SK-N-SH (cell line): ENCODE measurements at regions not wholly inside any gene's neighbourhood (a gene's known extent, or its start where the extent isn't known, plus 50 kb on each side); places are given as distances from the start of the nearest gene placed in this dataset.

ENCODE experiments used
- CTCF ChIA-PET: fragments of 300-600, 350-600 bp; formaldehyde crosslinking; extraction: SDS; loops from one replicate; lab custom pipeline; 2021; lab: Yijun Ruan, JAX
- POLR2A ChIA-PET: fragments of 350-600 bp; sonication (Branson Sonifier 250); formaldehyde crosslinking; extraction: SDS; loops from one replicate; lab custom pipeline; 2020; ENCODE audit warnings: antibody characterized with exemption, inconsistent platforms; lab: Yijun Ruan, JAX
- DNase-seq: peaks from one replicate; pipeline ENCODE4 v3.0.0; 2012
- H2AFZ ChIP-seq: fragments of 200-600 bp; sonication (generic); 2 replicates; pipeline ENCODE4 v1.8.1; 2016; ENCODE audit warnings: antibody characterized with exemption, mild to moderate bottlenecking, low read depth
- H3F3A ChIP-seq: fragments of 200-600 bp; sonication (generic); replicated peaks from 2 replicates; pipeline ENCODE3; 2016; ENCODE audit warnings: antibody characterized with exemption, mild to moderate bottlenecking; ENCODE audit not compliant: insufficient read depth
- H3K27ac ChIP-seq, 2 experiments: fragments of 200-500 bp in 1 of 2; fragments of 200-600 bp in 1 of 2; sonication (Bioruptor generic) in 1 of 2; sonication (generic), shearing (Covaris generic) in 1 of 2; 2 replicates each; pipeline versions ENCODE4 v1.5.1 to v1.6.1; 2014 to 2016; ENCODE audit warnings: low read depth in 2 of 2, inconsistent platforms in 1 of 2, low read length in 1 of 2, mild to moderate bottlenecking in 1 of 2, mixed read lengths in 1 of 2
- H3K27me3 ChIP-seq: fragments of 200-600 bp; sonication (generic), shearing (Covaris generic); 2 replicates; pipeline ENCODE4 v1.6.1; 2016; ENCODE audit warnings: mixed run types; ENCODE audit not compliant: insufficient read depth
- H3K36me3 ChIP-seq, 2 experiments: fragments of 200-500 bp in 1 of 2; fragments of 200-600 bp in 1 of 2; sonication (Bioruptor generic) in 1 of 2; sonication (generic) in 1 of 2; replicated peaks in 1 of 2; 2 replicates each; pipeline versions ENCODE3 to v1.5.1; 2014 to 2016; ENCODE audit warnings: low read length in 1 of 2, mild to moderate bottlenecking in 1 of 2; ENCODE audit not compliant: insufficient read depth in 2 of 2, control insufficient read depth in 1 of 2
- H3K4me1 ChIP-seq, 2 experiments: fragments of 200-500 bp in 1 of 2; fragments of 200-600 bp in 1 of 2; sonication (Bioruptor generic) in 1 of 2; sonication (generic), shearing (Covaris generic) in 1 of 2; 2 replicates each; pipeline versions ENCODE4 v1.5.1 to v1.6.1; 2014 to 2016; ENCODE audit warnings: low read depth in 1 of 2, low read length in 1 of 2, mixed run types in 1 of 2; ENCODE audit not compliant: insufficient read depth in 2 of 2, control insufficient read depth in 1 of 2
- H3K4me2 ChIP-seq: fragments of 200-600 bp; sonication (generic), shearing (Covaris generic); 2 replicates; pipeline ENCODE4 v1.6.1; 2017; ENCODE audit warnings: mixed run types
- H3K4me3 ChIP-seq, 2 experiments: fragments of 200-500 bp in 1 of 2; fragments of 200-600 bp in 1 of 2; sonication (Bioruptor generic) in 1 of 2; sonication (generic), shearing (Covaris generic) in 1 of 2; 2 replicates each; pipeline versions ENCODE4 v1.5.1 to v1.8.1; 2014 to 2016; ENCODE audit warnings: low read depth in 2 of 2, inconsistent platforms in 1 of 2, low read length in 1 of 2, mild to moderate bottlenecking in 1 of 2, mixed read lengths in 1 of 2, moderate library complexity in 1 of 2
- H3K79me2 ChIP-seq: fragments of 200-600 bp; sonication (generic); 2 replicates; pipeline ENCODE4 v1.8.1; 2017; ENCODE audit warnings: mild to moderate bottlenecking; ENCODE audit not compliant: insufficient read depth
- H3K9ac ChIP-seq: fragments of 200-600 bp; sonication (generic); 2 replicates; pipeline ENCODE4 v1.6.1; 2017; ENCODE audit warnings: mixed run types
- H3K9me2 ChIP-seq: fragments of 200-600 bp; sonication (generic); 2 replicates; pipeline ENCODE4 v1.6.1; 2017; ENCODE audit warnings: mixed run types
- H3K9me3 ChIP-seq: fragments of 200-600 bp; sonication (generic); 2 replicates; pipeline ENCODE4 v1.6.1; 2017; ENCODE audit warnings: mixed run types, mild to moderate bottlenecking, moderate library complexity
- H4K20me1 ChIP-seq: fragments of 200-600 bp; sonication (generic); 2 replicates; pipeline ENCODE4 v1.6.1; 2017; ENCODE audit warnings: mild to moderate bottlenecking, mixed run types; ENCODE audit not compliant: insufficient read depth
- CHD2 ChIP-seq: fragments of 150-350 bp; IDR thresholded peaks from 2 replicates; pipeline ENCODE4 v1.6.1; 2018; ENCODE audit warnings: low read length; ENCODE audit not compliant: partially characterized antibody
- CTCF ChIP-seq: fragments of 200-600 bp; sonication (generic); IDR thresholded peaks from 2 replicates; pipeline ENCODE4 v1.6.1; 2017; ENCODE audit warnings: antibody characterized with exemption, mild to moderate bottlenecking, moderate library complexity
- ELF1 ChIP-seq: IDR thresholded peaks from 2 replicates; pipeline ENCODE4 v1.4.0; 2012
- FOXJ3 ChIP-seq: sonication (generic); formaldehyde crosslinking; IDR thresholded peaks from 2 replicates; pipeline ENCODE4 v1.5.1; 2020; ENCODE audit warnings: mild to moderate bottlenecking, missing genetic modification reagents
- FOXM1 ChIP-seq: IDR thresholded peaks from 2 replicates; pipeline ENCODE4 v1.4.0; 2012; ENCODE audit warnings: low read depth, mild to moderate bottlenecking
- GABPA ChIP-seq: IDR thresholded peaks from 2 replicates; pipeline ENCODE4 v1.4.0; 2012; ENCODE audit warnings: low read depth, mild to moderate bottlenecking
- IRF3 ChIP-seq: fragments of 150-350 bp; IDR thresholded peaks from 2 replicates; pipeline ENCODE4 v1.6.1; 2016; ENCODE audit warnings: mild to moderate bottlenecking, low read depth, low read length
- NFIC ChIP-seq: IDR thresholded peaks from 2 replicates; pipeline ENCODE4 v1.4.0; 2012; ENCODE audit warnings: borderline replicate concordance
- RAD21 ChIP-seq: IDR thresholded peaks from 2 replicates; pipeline ENCODE4 v1.6.1; 2012; ENCODE audit warnings: mild to moderate bottlenecking, low read length
- RFX5 ChIP-seq: IDR thresholded peaks from 2 replicates; pipeline ENCODE4 v1.6.1; 2012; ENCODE audit warnings: mild to moderate bottlenecking, improper control_type of control experiment, low read length
- SIN3A ChIP-seq: IDR thresholded peaks from 2 replicates; pipeline ENCODE4 v1.6.1; 2012; ENCODE audit warnings: low read depth, mild to moderate bottlenecking, low read length, moderate library complexity, borderline replicate concordance
- SMC3 ChIP-seq: IDR thresholded peaks from 2 replicates; pipeline ENCODE4 v1.6.1; 2012; ENCODE audit warnings: low read depth, low read length, improper control_type of control experiment
- TAF1 ChIP-seq: IDR thresholded peaks from 2 replicates; pipeline ENCODE4 v1.6.1; 2012; ENCODE audit warnings: low read depth, mild to moderate bottlenecking, low read length, moderate library complexity, borderline replicate concordance
- TCF12 ChIP-seq: IDR thresholded peaks from 2 replicates; pipeline ENCODE4 v1.4.0; 2012
- TEAD4 ChIP-seq: IDR thresholded peaks from 2 replicates; pipeline ENCODE4 v1.4.0; 2012; ENCODE audit warnings: mild to moderate bottlenecking, borderline replicate concordance; ENCODE audit not compliant: insufficient read depth
- USF1 ChIP-seq: IDR thresholded peaks from 2 replicates; pipeline ENCODE4 v1.4.0; 2012; ENCODE audit warnings: low read depth, borderline replicate concordance
- WGBS: methylation state at CpG from one replicate; pipeline ENCODE4 v1.1.6; 2017; ENCODE audit warnings: low lambda C conversion rate; 5-methylcytosine and 5-hydroxymethylcytosine counted together
- TF ChIP-seq, protein P1 (sequence below): IDR thresholded peaks from 2 replicates; pipeline ENCODE4 v1.4.0; 2012; ENCODE audit warnings: low read depth, borderline replicate concordance
- TF ChIP-seq, protein P2 (sequence below): fragments of 150-350 bp; IDR thresholded peaks from 2 replicates; pipeline ENCODE4 v1.6.1; 2017; ENCODE audit warnings: antibody characterized with exemption, low read length, low read depth, borderline replicate concordance

DNA sequence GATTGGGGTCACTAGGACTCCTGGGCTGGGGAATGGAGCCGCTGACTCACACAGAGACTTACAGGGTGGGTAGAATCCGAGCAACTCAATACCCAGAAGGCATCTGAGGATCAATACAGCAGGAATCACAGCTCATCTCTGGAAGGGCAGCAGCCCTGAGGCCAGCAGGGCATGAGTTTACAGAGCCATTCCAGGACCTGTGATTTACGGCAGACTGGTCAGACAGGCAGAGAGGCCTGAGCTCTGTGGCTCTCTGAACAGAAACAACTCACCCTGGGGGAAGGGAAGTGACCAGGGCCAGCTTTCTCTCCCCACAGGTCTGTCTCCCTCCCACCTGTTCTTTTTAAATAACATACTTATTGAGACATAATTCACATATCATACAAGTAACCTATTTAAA lies 88.2 kb upstream of the CXCL12 start:
- no peaks in the 10 kb centered on the region for H3K4me1 ChIP-seq
- peaks cover 26% of the 10 kb centered on the region; the same call in 1 of the 2 replicates for H3K27me3 ChIP-seq
- WGBS = 0% methylated on average over 3 of the region's 3 CpGs
- no peak for DNase-seq
- no peaks in the 10 kb centered on the region for H3K9me3 ChIP-seq
- TF ChIP-seq, protein P1, sequence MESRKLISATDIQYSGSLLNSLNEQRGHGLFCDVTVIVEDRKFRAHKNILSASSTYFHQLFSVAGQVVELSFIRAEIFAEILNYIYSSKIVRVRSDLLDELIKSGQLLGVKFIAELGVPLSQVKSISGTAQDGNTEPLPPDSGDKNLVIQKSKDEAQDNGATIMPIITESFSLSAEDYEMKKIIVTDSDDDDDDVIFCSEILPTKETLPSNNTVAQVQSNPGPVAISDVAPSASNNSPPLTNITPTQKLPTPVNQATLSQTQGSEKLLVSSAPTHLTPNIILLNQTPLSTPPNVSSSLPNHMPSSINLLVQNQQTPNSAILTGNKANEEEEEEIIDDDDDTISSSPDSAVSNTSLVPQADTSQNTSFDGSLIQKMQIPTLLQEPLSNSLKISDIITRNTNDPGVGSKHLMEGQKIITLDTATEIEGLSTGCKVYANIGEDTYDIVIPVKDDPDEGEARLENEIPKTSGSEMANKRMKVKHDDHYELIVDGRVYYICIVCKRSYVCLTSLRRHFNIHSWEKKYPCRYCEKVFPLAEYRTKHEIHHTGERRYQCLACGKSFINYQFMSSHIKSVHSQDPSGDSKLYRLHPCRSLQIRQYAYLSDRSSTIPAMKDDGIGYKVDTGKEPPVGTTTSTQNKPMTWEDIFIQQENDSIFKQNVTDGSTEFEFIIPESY = no peak
- TF ChIP-seq SIN3A (no peak), IRF3 (no peak), USF1 (no peak), FOXM1 (no peak), RFX5 (no peak), NFIC (no peak), TEAD4 (no peak)
- H4K20me1 ChIP-seq = no peaks in the 10 kb centered on the region
- no peaks in the 10 kb centered on the region for H3K79me2 ChIP-seq
- no peaks in the 10 kb centered on the region for H3K36me3 ChIP-seq
- CTCF ChIA-PET = no interaction called here
- H2AFZ ChIP-seq = no peak overlapping the region
- no peak overlapping the region for H3K4me2 ChIP-seq
- no peak overlapping the region for H3K27ac ChIP-seq
- POLR2A ChIA-PET = no interaction called here
- H3K9me2 ChIP-seq = no peaks in the 10 kb centered on the region
- H3K9ac ChIP-seq = no peak overlapping the region
- H3K4me3 ChIP-seq = no peak overlapping the region
- no peaks in the 10 kb centered on the region for H3F3A ChIP-seq

GRCh38 chr10:44476409-44477045 lies 91.6 kb upstream of the CXCL12 start:
- POLR2A ChIA-PET = no interaction called here
- Histone ChIP-seq H3K9me2 (no peaks in the 10 kb centered on the region), H4K20me1 (no peaks in the 10 kb centered on the region), H3K9ac (no peak overlapping the region), H3K4me3 (no peak overlapping the region), H3K4me1 (no peaks in the 10 kb centered on the region), H3K4me2 (no peak overlapping the region), H3K27ac (no peak overlapping the region), H3K27me3 (0 out of 2 replicates have a peak, but pooled peaks cover 10% of the 10 kb centered on the region), H2AFZ (no peak overlapping the region), H3K9me3 (no peaks in the 10 kb centered on the region), H3F3A (no peaks in the 10 kb centered on the region), H3K36me3 (no peaks in the 10 kb centered on the region), H3K79me2 (no peaks in the 10 kb centered on the region)
- 0% methylated on average over 7 of the region's 8 CpGs for WGBS
- no peak for DNase-seq
- CTCF ChIA-PET = no interaction called here
- TF ChIP-seq, protein P2, sequence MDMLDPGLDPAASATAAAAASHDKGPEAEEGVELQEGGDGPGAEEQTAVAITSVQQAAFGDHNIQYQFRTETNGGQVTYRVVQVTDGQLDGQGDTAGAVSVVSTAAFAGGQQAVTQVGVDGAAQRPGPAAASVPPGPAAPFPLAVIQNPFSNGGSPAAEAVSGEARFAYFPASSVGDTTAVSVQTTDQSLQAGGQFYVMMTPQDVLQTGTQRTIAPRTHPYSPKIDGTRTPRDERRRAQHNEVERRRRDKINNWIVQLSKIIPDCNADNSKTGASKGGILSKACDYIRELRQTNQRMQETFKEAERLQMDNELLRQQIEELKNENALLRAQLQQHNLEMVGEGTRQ = no peak
- TF ChIP-seq CHD2 (no peak), TEAD4 (no peak), USF1 (no peak), SIN3A (no peak), SMC3 (no peak), GABPA (no peak), ELF1 (no peak), RAD21 (no peak), TAF1 (no peak), CTCF (no peak), FOXJ3 (CRISPR knock-in tag) (no peak), TCF12 (no peak)
